Peyer's patch (tissue), 4 donors: ENCODE measurements at regions not wholly inside any gene's neighbourhood (a gene's known extent, or its start where the extent isn't known, plus 50 kb on each side); places are given as distances from the start of the nearest gene placed in this dataset.

Experiments
- CTCF ChIP-seq, 6 experiments: fragments of 450-650 bp in 4 of 6; fragments of 200-600 bp in 2 of 6; sonication (generic) in 1 of 6; IDR thresholded peaks; one replicate each; pipeline ENCODE4 v1.5.1; 2017 to 2019; ENCODE audit warnings: antibody characterized with exemption in 6 of 6, mild to moderate bottlenecking in 3 of 6, moderate library complexity in 1 of 6
- POLR2A ChIP-seq, 2 donors: fragments of 450-650 bp; IDR thresholded peaks; one replicate each; pipeline ENCODE4 v1.5.1; 2017; ENCODE audit warnings: antibody characterized with exemption in 2 of 2, mild to moderate bottlenecking in 2 of 2, moderate library complexity in 2 of 2

- TF ChIP-seq CTCF (IDR thresholded peaks at IDR 0.05) (no peak), POLR2A (IDR thresholded peaks at IDR 0.05) (no peak)
These were observed 163.3 kb downstream of the DMAC1 start for GRCh38 chr9:7636309-7636708.
